ENCODE measurements at regions not wholly inside any gene's neighbourhood (a gene's known extent, or its start where the extent isn't known, plus 50 kb on each side); places are given as distances from the start of the nearest gene placed in this dataset.

DNA sequence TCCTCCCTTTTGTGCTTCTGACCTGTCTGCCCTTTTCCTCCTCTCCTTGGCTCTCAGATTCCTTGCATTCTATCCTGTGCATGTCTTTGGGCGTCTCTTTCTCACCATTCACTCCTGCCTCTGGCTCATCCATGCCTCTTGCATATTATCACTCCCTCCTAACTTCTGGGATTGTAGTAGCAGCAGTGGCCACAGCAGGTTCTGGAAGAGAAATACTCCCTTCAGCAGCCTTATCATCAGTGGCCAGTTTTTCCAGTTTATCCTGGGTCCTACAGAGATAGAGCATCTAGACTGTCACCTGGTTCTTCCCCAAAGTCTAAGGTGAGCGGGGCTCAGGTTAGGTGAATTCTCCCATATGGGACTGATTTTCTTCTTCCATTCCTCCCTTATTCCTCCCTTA is 354.0 kb upstream of the CCL2 start:
- no peaks in the 10 kb centered on the region for H3K9me2 ChIP-seq (replicated peaks; ENCODE audit: low read depth, low read length)

DNA sequence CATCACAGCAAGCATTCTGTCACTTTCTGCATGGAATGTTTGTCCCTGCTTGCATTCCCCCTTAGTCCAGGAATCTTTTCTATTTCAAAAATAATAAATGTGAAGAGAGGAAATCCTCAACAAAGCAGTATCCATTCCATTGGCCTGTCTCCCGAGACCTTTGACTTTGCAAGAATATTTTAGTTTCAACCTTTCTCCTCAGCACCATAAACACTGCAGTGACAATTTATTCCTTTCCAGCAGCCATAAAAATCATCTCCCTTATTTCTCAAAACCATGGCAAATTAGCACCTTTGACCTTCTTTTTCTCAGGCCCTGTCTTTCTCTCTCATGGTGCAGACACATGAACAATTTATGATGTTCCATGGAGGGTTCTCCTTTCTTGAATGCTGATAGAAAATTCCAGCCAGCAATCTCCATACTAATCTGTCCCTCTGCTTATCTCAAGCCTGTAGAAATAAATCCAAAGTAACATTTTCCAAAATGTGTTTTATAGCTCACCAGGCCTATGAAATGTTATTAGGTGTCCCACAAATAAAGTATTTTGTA is 352.1 kb upstream of the CCL2 start:
- TF ChIP-seq CTCF (conservative IDR thresholded peaks at IDR 0.05; ENCODE audit: low read length): no peak
- TF ChIP-seq EZH2phosphoT487 (IDR thresholded peaks at IDR 0.05; ENCODE audit: borderline replicate concordance): no peak
- Histone ChIP-seq H4K20me1 (ENCODE audit: insufficient read depth, low read length, poor library complexity, severe bottlenecking) (no peaks in the 10 kb centered on the region), H3K4me1 (ENCODE audit: insufficient read depth, low read length, poor library complexity, severe bottlenecking) (no peaks in the 10 kb centered on the region), H3K4me3 (ENCODE audit: low read length, poor library complexity, severe bottlenecking) (no peak overlapping the region), H2AFZ (ENCODE audit: low read length) (no peak overlapping the region), H3K9me3 (ENCODE audit: insufficient read depth, low read depth, low read length) (no peaks in the 10 kb centered on the region), H3K27me3 (ENCODE audit: insufficient read depth, low read length, poor library complexity, severe bottlenecking) (no peaks in the 10 kb centered on the region), H3F3A (ENCODE audit: low read depth) (no peaks in the 10 kb centered on the region), H3K4me2 (ENCODE audit: low read depth, low read length, poor library complexity, severe bottlenecking) (no peak overlapping the region), H3K9ac (ENCODE audit: low read depth, low read length, poor library complexity, severe bottlenecking) (no peak overlapping the region), H3K36me3 (ENCODE audit: insufficient read depth, low read length) (no peaks in the 10 kb centered on the region), H3K9me2 (replicated peaks; ENCODE audit: low read depth, low read length) (no peaks in the 10 kb centered on the region), H3K79me2 (ENCODE audit: insufficient read depth, low read length) (no peaks in the 10 kb centered on the region)

More for the DNA sequence above, 354.0 kb upstream of the CCL2 start:
- H3K9me3 ChIP-seq (ENCODE audit: insufficient read depth, low read depth, low read length): no peaks in the 10 kb centered on the region
- no peak overlapping the region for H3K4me2 ChIP-seq (ENCODE audit: low read depth, low read length, poor library complexity, severe bottlenecking)
- TF ChIP-seq EZH2phosphoT487 (IDR thresholded peaks at IDR 0.05; ENCODE audit: borderline replicate concordance) (no peak), CTCF (conservative IDR thresholded peaks at IDR 0.05; ENCODE audit: low read length) (no peak)
- H3K27me3 ChIP-seq (ENCODE audit: insufficient read depth, low read length, poor library complexity, severe bottlenecking): no peaks in the 10 kb centered on the region
- H3K9ac ChIP-seq (ENCODE audit: low read depth, low read length, poor library complexity, severe bottlenecking): no peak overlapping the region
- H3K36me3 ChIP-seq (ENCODE audit: insufficient read depth, low read length): no peaks in the 10 kb centered on the region
- H2AFZ ChIP-seq (ENCODE audit: low read length): no peak overlapping the region
- H3F3A ChIP-seq (ENCODE audit: low read depth): no peaks in the 10 kb centered on the region
- H4K20me1 ChIP-seq (ENCODE audit: insufficient read depth, low read length, poor library complexity, severe bottlenecking): no peaks in the 10 kb centered on the region
- H3K4me1 ChIP-seq (ENCODE audit: insufficient read depth, low read length, poor library complexity, severe bottlenecking): no peaks in the 10 kb centered on the region
- H3K79me2 ChIP-seq (ENCODE audit: insufficient read depth, low read length): no peaks in the 10 kb centered on the region
- no peak overlapping the region for H3K4me3 ChIP-seq (ENCODE audit: low read length, poor library complexity, severe bottlenecking)

DNA sequence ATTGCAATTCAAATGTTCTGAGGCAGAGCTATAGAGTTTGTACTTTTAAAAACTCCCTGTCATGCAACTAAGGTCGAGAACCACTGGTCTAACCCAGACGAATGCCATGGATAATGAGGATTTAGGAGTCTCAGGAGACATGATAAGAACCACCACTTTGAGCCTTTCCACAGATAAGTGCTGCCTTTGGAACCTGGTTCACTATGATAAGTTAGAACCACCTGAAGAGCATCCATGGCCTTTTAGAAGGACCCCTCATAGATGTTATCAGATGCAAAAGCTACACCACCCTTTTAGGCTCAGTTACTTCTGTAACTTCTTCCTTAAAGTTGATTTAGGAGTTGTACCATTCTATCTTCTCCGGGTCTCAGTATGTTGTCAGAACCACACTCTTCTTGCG is 350.6 kb upstream of the CCL2 start:
- no peaks in the 10 kb centered on the region for H4K20me1 ChIP-seq (ENCODE audit: insufficient read depth, low read length, poor library complexity, severe bottlenecking)
- no peak for TF ChIP-seq EZH2phosphoT487 (IDR thresholded peaks at IDR 0.05; ENCODE audit: borderline replicate concordance)
- no peak for TF ChIP-seq CTCF (conservative IDR thresholded peaks at IDR 0.05; ENCODE audit: low read length)
- H3K79me2 ChIP-seq (ENCODE audit: insufficient read depth, low read length): no peaks in the 10 kb centered on the region
- no peaks in the 10 kb centered on the region for H3K9me3 ChIP-seq (ENCODE audit: insufficient read depth, low read depth, low read length)
- no peak overlapping the region for H3K4me2 ChIP-seq (ENCODE audit: low read depth, low read length, poor library complexity, severe bottlenecking)
- no peaks in the 10 kb centered on the region for H3F3A ChIP-seq (ENCODE audit: low read depth)
- H3K9me2 ChIP-seq (replicated peaks; ENCODE audit: low read depth, low read length): no peaks in the 10 kb centered on the region
- H3K9ac ChIP-seq (ENCODE audit: low read depth, low read length, poor library complexity, severe bottlenecking): no peak overlapping the region
- H3K36me3 ChIP-seq (ENCODE audit: insufficient read depth, low read length): no peaks in the 10 kb centered on the region
- H3K4me3 ChIP-seq (ENCODE audit: low read length, poor library complexity, severe bottlenecking): no peak overlapping the region
- no peaks in the 10 kb centered on the region for H3K4me1 ChIP-seq (ENCODE audit: insufficient read depth, low read length, poor library complexity, severe bottlenecking)
- H2AFZ ChIP-seq (ENCODE audit: low read length): no peak overlapping the region
- no peaks in the 10 kb centered on the region for H3K27me3 ChIP-seq (ENCODE audit: insufficient read depth, low read length, poor library complexity, severe bottlenecking)

Data from Loucy (cell line).